Gastrocnemius medialis (tissue), 4 donors: ENCODE measurements at regions not wholly inside any gene's neighbourhood (a gene's known extent, or its start where the extent isn't known, plus 50 kb on each side); places are given as distances from the start of the nearest gene placed in this dataset.

ENCODE experiments used
- ATAC-seq, 2 donors: fragments of 150-250 bp; one replicate each; pipeline ENCODE4 v1.9.1; 2016
- DNase-seq, 2 donors: peaks; one replicate each; pipeline ENCODE4 v3.0.0-alpha.2; 2019
- H3K27ac ChIP-seq, 4 donors: fragments of 200-600 bp; sonication (generic); 1 replicate in 1 of 4; 2 replicates in 3 of 4; pipeline ENCODE4 v1.5.1; 2016 to 2018; ENCODE audit warnings: mild to moderate bottlenecking in 2 of 4, moderate library complexity in 1 of 4
- H3K27me3 ChIP-seq, 3 donors: fragments of 200-600 bp; sonication (generic) in 2 of 3; 1 replicate in 1 of 3; 2 replicates in 2 of 3; pipeline versions ENCODE4 v1.5.1 to v1.6.0; 2016 to 2019; ENCODE audit warnings: mild to moderate bottlenecking in 1 of 3, moderate library complexity in 1 of 3
- H3K36me3 ChIP-seq, 2 donors: fragments of 200-600 bp; sonication (generic) in 1 of 2; one replicate each; pipeline ENCODE4 v1.5.1; 2017 to 2018
- H3K4me1 ChIP-seq, 2 donors: fragments of 200-600 bp; sonication (generic) in 1 of 2; one replicate each; pipeline ENCODE4 v1.5.1; 2016 to 2017; ENCODE audit warnings: mild to moderate bottlenecking in 2 of 2
- H3K4me3 ChIP-seq, 4 donors: fragments of 200-600 bp; sonication (generic) in 3 of 4; 1 replicate in 1 of 4; 2 replicates in 3 of 4; pipeline ENCODE4 v1.5.1; 2016 to 2019; ENCODE audit warnings: mild to moderate bottlenecking in 2 of 4
- H3K9me3 ChIP-seq, 3 donors: fragments of 200-600 bp; sonication (generic) in 2 of 3; 1 replicate in 1 of 3; 2 replicates in 2 of 3; pipeline ENCODE4 v1.5.1; 2016 to 2019
- CTCF ChIP-seq, 5 experiments: fragments of 450-650 bp in 3 of 5; fragments of 200-600 bp in 2 of 5; sonication (generic) in 2 of 5; IDR thresholded peaks in 4 of 5; conservative IDR thresholded peaks in 1 of 5; 1 replicate in 4 of 5; 2 replicates in 1 of 5; pipeline ENCODE4 v1.5.1; 2016 to 2019; ENCODE audit warnings: antibody characterized with exemption in 5 of 5, mild to moderate bottlenecking in 3 of 5, moderate library complexity in 3 of 5
- POLR2A ChIP-seq, 2 donors: fragments of 450-650 bp; IDR thresholded peaks; one replicate each; pipeline ENCODE4 v1.6.1; 2017; ENCODE audit warnings: antibody characterized with exemption in 2 of 2, mild to moderate bottlenecking in 2 of 2, moderate library complexity in 2 of 2
- in situ Hi-C, 4 donors: fragments of 200-750 bp; cut with MboI; loops; one replicate each; pipeline versions ENCODE4 v1.15.0 to v1.8.0; 2017; ENCODE audit warnings: low sequenced_read_pairs in 4 of 4
- intact Hi-C: fragments of 100-400 bp; cut with DNase I; formaldehyde crosslinking; loops from one replicate; pipeline ENCODE4 v1.15.1; 2023; ENCODE audit warnings: low total_unique reads

- ATAC-seq = peak; percentile 74 to 81
- H3K4me3 ChIP-seq = no peak overlapping the region
- peaks cover 0 to 27% of the 10 kb centered on the region in 2 donors for H3K4me1 ChIP-seq
- peak overlapping the region in 2 of 4 donors; percentile 13 to 18 for H3K27ac ChIP-seq
- TF ChIP-seq POLR2A (IDR thresholded peaks at IDR 0.05) = no peak
- TF ChIP-seq CTCF (IDR thresholded peaks at IDR 0.05 in 4 of 5, conservative IDR thresholded peaks at IDR 0.05 in 1 of 5) = no peak
- intact Hi-C loops (no loop called here), in situ Hi-C loops (no loop called here)
- no peaks in the 10 kb centered on the region for H3K9me3 ChIP-seq
- H3K27me3 ChIP-seq = no peaks in the 10 kb centered on the region
- peak; percentile 24 to 66 for DNase-seq
- no peaks in the 10 kb centered on the region for H3K36me3 ChIP-seq
Observed at GRCh38 chr2:215830304-215830703, 183.0 kb downstream of the MREG start.

- in situ Hi-C loops = no loop called here
Observed at GRCh38 chr2:215829261-215829660, 184.1 kb downstream of the MREG start.

GRCh38 chr2:215828528-215829184 lies 184.7 kb downstream of the MREG start:
- H3K36me3 ChIP-seq = no peaks in the 10 kb centered on the region
- TF ChIP-seq POLR2A (IDR thresholded peaks at IDR 0.05) = no peak
- peak in 3 of 5 experiments; percentile 32 to 35 (median 33) for TF ChIP-seq CTCF (IDR thresholded peaks at IDR 0.05 in 4 of 5, conservative IDR thresholded peaks at IDR 0.05 in 1 of 5)
- in situ Hi-C loops = no loop called here
- H3K27ac ChIP-seq = no peak overlapping the region
- ATAC-seq (no peak), DNase-seq (peak in 1 of 2 donors; percentile 38)
- peaks cover 0 to 24% of the 10 kb centered on the region in 2 donors for H3K4me1 ChIP-seq
- no peak overlapping the region for H3K4me3 ChIP-seq
- H3K27me3 ChIP-seq = no peaks in the 10 kb centered on the region
- H3K9me3 ChIP-seq = no peaks in the 10 kb centered on the region
- intact Hi-C loops = no loop called here

More at GRCh38 chr2:215829261-215829660, 184.1 kb downstream of the MREG start:
- TF ChIP-seq CTCF (IDR thresholded peaks at IDR 0.05 in 4 of 5, conservative IDR thresholded peaks at IDR 0.05 in 1 of 5) = no peak
- no peak for TF ChIP-seq POLR2A (IDR thresholded peaks at IDR 0.05)
- Histone ChIP-seq H3K4me1 (peaks cover 0 to 27% of the 10 kb centered on the region in 2 donors), H3K9me3 (no peaks in the 10 kb centered on the region), H3K36me3 (no peaks in the 10 kb centered on the region), H3K27me3 (no peaks in the 10 kb centered on the region), H3K4me3 (no peak overlapping the region), H3K27ac (no peak overlapping the region)
- DNase-seq (no peak), ATAC-seq (no peak)
- intact Hi-C loops = no loop called here

- H3K9me3 ChIP-seq = no peaks in the 10 kb centered on the region
- H3K36me3 ChIP-seq = no peaks in the 10 kb centered on the region
- H3K4me1 ChIP-seq = peaks cover 0 to 7% of the 10 kb centered on the region in 2 donors
- H3K4me3 ChIP-seq = no peak overlapping the region
- no peak overlapping the region for H3K27ac ChIP-seq
- H3K27me3 ChIP-seq = no peaks in the 10 kb centered on the region
- DNase-seq (no peak), ATAC-seq (no peak)
- in situ Hi-C loops (no loop called here), intact Hi-C loops (no loop called here)
- TF ChIP-seq POLR2A (IDR thresholded peaks at IDR 0.05) (no peak), CTCF (IDR thresholded peaks at IDR 0.05 in 4 of 5, conservative IDR thresholded peaks at IDR 0.05 in 1 of 5) (no peak)
Observed at GRCh38 chr2:215826838-215827441, 186.4 kb downstream of the MREG start.
